SKM-1 treated with dmso at 0.1 percent for 144 hours (cell line): ENCODE measurements at regions not wholly inside any gene's neighbourhood (a gene's known extent, or its start where the extent isn't known, plus 50 kb on each side); places are given as distances from the start of the nearest gene placed in this dataset.

Experiments used
- DNase-seq: peaks from one replicate; lab custom pipeline; 2025; ENCODE audit not compliant: unreplicated experiment; lab: John Stamatoyannopoulos, UW

GRCh38 chr7:54955296-54955695, 63.5 kb upstream of the EGFR start:
- DNase-seq = no peak

DNA sequence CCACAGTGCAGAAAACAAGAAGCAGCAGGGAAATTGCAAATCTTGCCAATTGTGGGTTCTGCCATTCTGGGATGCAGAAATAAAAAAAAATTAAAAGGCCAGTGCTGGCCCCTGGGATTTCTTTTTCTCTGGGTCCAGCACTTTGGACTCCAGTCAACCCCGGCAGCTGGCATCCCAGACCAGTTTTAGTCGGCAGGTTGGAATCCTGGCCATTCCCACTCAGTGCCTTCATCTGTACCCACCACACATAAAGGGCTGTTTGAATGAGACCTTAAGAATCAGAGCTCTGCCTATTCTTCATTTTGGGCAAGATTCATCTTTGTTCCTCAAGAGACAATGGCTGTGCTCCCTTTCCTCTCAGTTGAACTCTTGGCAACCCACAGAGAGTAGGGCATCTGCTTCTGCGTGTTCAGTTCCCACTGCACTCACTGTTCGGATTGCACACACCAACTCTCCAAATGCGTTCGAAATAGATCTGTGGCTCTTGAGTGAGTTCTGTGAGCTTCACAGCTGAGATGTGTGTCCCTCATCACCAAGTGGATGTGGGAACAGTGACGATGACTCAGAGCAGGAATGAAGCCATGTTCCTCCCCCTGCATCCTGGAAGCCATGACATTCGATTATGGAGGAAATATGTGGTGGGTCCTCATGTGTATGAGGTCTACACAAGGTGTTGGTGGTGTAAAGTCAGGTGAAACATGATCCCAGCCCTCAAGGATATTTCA, 63.0 kb upstream of the EGFR start:
- no peak for DNase-seq

DNA sequence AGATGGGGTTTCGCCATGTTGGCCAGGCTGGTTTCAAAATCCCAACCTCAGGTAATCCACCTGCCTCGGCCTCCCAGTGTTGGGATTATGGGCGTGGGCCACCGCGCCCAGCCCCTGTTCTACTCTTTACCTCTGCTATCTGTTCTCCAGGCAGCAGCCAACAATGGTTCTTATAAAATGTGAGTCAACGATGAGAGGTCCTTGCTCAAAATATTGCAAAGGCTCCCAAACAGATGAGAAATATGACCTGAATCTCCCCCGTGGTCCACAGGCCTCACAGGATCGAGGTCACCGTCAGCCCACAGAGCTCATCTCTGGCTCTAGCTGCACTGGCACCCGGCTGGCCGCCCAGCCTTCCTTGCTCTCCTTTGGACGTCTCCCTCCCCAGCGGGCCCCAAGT, 62.0 kb upstream of the EGFR start:
- DNase-seq = no peak

DNA sequence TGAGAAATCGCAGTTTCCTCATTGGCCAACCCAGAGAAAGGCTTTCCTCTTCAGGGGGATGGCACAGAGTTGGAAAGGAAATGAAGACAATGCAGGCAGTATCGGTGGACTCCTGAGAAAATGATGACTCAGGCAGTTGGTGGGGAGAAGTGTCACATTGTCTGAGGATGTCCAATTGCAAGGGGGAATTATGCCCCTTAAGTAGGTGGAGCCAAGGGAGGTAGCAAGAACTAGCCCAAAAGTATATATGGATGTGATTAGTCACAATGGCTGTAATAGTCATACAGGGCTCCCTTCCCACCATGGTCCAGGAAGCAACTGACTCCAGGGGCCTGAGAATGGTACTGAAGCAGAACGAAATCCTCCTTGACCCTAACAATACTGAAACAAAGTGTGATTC, 58.3 kb upstream of the EGFR start:
- no peak for DNase-seq

- no peak for DNase-seq
Observed at GRCh38 chr7:54961391-54961790, 57.4 kb upstream of the EGFR start.

DNA sequence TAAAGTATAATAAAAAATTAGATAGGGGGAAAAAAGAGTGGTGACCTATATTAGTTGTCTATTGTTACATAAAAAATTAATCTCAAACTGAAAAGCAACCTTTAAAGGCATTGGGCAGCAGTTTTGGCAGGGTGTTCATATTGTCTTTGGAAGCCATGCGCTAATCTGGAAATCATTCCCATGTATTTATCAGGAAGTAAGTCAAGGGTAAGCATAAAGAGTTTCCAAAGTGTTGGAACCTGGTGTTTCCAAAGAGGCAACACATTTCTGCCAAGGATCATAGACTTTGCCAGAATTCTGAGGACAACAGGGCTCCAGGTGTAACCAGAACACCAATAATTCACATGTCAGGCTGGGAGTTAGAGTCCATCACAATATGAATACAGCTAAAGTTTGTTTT, 55.7 kb upstream of the EGFR start:
- DNase-seq = no peak

DNA sequence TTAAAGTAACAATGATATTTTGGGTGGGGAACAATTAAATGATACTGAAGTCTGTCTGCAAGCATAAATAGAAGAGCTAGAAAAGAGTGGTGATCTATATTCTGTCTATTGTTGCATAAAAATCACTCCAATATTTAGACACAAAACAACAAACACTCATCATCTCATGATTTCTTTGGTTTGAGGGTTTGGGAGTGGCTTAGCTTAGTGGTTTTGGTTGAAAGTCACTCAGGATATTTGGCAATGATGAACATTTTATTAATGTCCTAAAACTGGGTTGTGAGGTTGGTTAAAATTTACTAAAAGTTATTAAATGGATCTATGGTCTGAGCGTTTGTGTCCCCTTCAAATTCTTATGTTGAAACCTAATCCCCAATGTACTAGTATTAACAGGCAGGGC, 54.7 kb upstream of the EGFR start:
- no peak for DNase-seq

- DNase-seq = no peak
Observed at GRCh38 chr7:54967377-54967776, 51.4 kb upstream of the EGFR start.

- no peak for DNase-seq
Observed at GRCh38 chr7:54968018-54968417, 50.8 kb upstream of the EGFR start.
